GM21825 (cell line): ENCODE measurements at regions not wholly inside any gene's neighbourhood (a gene's known extent, or its start where the extent isn't known, plus 50 kb on each side); places are given as distances from the start of the nearest gene placed in this dataset.
"Not testable (repeated sequence)": the region's sequence is repeated elsewhere in the genome, so short reads cannot be mapped to it uniquely, and the experiment has no call there.

Experiments used
- ATAC-seq: cut with Tn5 transposase; IDR thresholded peaks from one replicate; pipeline ENCODE4 v1.9.1; 2021; ENCODE audit warnings: mild to moderate bottlenecking, moderate library complexity; ENCODE audit not compliant: unreplicated experiment

DNA sequence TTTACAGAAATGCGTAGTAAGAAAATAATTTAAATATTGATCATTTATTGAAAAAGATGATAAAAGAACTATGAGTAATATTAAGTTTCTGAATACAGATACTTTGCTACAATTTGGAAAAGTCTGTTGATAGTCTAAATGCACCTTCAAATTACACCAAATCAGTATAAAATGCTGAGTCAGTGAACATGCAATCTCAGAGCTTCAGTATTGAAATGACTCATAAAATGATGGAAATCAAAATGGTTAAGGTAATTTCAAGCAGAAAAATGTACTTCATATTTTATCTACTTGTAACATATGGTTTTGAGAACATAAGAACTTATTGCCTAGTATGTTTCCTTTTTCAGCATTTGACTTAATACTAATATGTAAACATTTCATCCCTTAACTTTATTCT lies 448.2 kb downstream of the PCDH10 start:
- no peak for ATAC-seq

- ATAC-seq = no peak
Measured at GRCh38 chr4:133596459-133596858, 447.4 kb downstream of the PCDH10 start.

DNA sequence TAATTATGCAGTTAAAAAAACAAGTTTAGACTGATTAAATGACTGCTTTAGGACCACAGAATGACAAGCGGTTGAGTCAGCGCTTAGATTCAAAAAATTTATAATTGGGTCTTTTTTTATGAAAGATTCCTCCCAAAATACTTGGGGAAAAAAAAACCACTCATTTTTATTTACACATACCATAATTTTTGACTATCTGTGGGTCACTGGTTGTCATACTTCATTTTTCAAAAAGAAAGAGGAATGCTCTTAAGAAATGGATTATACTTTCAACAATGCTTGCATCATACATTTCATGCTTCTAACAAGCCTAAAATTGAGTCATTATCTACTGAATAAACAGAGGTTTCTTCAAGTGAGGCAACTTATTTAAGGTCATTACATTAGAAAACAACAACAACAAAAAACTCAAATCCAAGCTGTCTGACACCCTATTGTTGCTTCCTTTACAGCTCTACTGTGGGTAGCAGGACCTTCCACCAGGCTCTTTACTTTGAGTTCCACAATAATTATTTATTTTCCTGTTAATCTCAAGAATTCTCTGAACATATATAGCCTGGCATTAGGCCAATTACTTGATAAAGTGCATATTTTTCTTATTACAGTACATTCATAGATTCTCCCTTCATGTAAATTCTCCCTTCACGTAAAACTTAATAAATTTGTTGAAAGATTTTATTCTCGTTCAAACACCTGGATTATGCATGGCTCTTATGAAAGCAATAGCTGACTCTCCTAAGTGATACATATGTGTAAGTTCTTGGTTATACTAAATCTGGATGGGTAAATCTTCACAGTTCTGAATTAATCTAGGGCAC lies 445.5 kb downstream of the PCDH10 start:
- no peak for ATAC-seq

GRCh38 chr4:133593764-133594163 lies 444.7 kb downstream of the PCDH10 start:
- ATAC-seq = no peak

DNA sequence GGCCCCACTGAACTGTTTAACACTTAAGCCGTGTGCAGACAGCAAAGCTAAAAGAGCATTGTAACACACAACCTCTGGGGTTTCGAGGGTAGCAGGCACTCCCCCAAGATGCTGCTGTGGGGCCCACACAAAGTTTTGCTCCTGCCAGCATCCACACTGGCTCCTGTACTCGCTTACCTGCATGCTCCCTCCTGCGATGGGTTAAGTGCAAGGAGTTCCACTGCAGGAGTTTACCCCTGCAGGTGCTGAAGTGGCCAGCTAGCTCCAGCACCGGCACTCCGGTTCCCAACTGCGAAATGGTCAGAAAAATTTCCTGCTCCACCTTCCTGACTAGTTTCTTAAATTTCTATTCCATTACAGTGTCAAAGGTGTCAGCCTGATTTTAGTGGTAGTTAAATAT lies 443.5 kb downstream of the PCDH10 start:
- ATAC-seq = no peak

- ATAC-seq = no peak
Measured at GRCh38 chr4:133592106-133592505, 443.0 kb downstream of the PCDH10 start.

DNA sequence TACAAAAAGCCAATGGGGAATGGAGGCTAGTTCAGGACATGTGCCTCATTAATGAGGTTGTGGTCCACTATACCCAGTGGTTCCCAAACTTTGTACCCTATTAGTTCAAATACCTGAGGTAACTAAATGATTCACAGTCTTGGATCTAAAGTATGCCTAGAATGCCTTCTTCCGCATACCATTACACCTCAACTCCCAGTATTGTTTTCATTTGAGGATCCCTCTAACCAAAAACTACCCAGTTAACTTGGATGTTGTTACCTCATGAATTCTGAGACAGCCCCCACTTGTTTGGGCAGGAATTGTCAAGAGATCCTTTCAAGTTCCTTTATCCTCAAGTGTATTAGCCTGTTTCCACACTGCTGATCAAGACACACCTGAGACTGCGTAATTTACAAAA lies 439.2 kb downstream of the PCDH10 start:
- ATAC-seq = no peak

DNA sequence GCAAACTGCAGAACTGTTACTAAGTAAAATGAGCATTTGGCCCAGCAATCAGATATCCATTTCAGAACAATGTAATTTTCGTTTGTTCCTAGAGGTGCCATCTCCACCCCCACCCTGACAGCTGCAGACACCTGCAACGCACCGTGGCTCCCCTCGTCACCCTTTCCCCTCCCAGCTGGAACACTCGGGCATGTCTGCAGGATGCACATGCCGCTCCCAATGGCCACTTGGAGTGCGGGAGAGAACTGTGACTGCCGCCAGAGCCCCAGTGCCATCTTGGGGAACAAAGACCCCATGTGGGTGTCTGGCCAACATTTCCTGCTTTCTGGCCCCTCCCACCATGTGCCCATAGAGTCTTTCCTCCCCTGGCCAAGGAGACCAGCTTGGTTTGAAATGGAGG lies 436.2 kb downstream of the PCDH10 start:
- ATAC-seq = no peak

- no peak for ATAC-seq
Measured at GRCh38 chr4:133584714-133585113, 435.6 kb downstream of the PCDH10 start.

DNA sequence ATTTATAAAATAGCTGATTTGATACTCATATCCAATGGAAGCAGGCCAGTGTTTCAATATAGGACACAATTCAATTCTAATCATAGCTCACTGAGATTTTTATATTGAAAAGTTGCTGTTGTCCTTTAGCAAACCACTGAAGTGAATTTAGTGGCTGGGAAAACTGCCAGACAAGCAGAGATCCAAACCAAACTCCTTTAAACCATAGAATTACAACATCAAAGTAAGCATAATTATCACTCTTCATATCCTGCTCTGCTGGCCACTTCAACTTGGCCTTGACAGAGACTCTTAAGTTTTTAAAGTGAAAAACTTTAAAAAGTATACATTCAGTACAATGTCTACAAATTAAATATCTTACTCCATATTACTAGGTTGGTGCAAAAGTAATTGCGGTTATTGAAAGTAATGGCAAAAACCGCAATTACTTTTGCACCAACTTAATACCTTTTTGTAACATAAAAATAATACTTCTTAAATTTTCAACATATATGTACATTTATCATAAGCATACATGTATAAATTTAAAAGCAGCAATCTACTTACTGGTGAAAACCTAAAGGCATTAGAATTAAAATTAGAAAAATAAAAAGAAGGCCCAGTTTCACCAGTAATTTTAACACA lies 433.0 kb downstream of the PCDH10 start:
- ATAC-seq = no peak

DNA sequence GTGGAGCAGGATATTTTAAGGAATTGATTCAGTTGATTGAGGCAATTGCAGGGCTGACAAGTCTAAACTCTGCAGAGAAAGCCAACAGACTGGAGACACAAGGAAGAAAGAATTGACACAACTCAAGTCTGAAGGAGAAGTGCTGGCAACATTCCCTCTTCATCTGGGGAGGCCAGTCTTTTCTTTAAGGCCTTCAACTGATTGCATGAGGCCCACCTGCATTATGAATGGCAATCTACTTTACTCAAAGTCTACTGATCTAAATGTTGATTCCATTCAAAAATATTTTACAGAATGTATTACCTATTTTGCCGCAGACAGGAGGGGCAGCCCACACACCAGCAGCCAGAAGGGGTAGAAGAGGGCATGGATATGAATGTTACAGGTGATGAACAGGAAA lies 425.2 kb downstream of the PCDH10 start:
- no peak for ATAC-seq

- ATAC-seq = no peak
Measured at GRCh38 chr4:133565379-133565778, 416.3 kb downstream of the PCDH10 start.

- no peak for ATAC-seq
Measured at GRCh38 chr4:133559987-133560386, 410.9 kb downstream of the PCDH10 start.

GRCh38 chr4:133555671-133556070 lies 406.6 kb downstream of the PCDH10 start:
- no peak for ATAC-seq

DNA sequence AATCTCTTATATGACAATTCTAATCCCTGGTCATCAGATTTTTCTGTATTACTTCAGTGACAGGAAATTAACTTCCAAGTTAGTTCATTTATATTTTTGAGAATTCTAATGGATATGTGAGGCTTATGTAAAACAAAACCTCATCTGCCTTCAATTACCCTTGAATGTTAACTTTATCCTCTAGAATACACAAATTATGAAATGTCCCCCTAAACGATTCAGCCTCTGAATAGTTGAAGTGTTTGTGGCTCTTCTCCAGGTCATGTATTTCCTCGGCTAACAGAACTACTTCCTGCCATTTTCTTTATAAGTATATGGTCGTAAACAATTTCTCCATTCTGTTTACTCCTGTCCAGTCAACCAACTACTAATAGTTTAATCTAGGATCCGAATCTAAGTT lies 401.3 kb downstream of the PCDH10 start:
- ATAC-seq = no peak

DNA sequence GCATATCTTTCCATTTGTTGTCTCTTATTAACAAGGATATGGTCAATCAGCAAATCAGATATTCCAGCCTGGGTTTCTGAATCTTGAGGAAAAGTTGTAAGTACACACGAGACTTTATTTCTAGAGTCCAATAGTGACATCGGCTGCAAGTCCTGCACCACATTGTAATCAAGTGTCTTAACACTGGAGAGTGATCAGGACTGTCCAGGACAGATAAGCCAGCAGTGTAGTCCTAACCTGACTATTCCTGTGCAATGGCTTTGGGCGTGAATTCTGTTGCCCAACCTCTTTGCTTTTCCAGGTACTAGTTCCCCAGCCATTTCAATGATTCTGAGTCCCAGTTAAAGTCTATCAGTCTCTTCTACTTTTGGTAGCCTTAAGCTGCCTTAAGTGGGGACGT lies 395.0 kb downstream of the PCDH10 start:
- ATAC-seq = no peak

DNA sequence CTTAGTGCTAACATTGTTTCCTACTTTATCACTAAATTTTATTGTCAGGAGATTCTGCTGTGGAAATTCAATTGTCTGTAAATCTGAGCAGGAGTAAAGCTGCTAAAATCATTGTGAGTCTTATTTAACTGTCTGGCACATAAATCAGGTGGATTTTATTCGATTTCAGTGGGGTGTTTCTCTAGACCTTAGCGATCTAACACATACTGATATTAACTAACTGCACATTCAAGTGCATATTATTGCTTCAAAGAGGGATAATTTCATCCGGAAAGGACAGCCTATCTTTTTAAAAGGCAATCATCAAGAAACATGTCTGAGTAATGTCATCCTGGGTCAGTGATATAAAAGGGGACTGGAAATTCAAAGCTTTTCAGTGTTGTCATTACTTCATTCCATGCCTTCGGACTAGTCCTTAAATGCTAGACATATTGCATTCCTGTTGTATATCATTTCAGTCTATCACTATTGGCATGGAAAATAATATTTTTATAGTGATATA lies 388.7 kb downstream of the PCDH10 start:
- no peak for ATAC-seq

DNA sequence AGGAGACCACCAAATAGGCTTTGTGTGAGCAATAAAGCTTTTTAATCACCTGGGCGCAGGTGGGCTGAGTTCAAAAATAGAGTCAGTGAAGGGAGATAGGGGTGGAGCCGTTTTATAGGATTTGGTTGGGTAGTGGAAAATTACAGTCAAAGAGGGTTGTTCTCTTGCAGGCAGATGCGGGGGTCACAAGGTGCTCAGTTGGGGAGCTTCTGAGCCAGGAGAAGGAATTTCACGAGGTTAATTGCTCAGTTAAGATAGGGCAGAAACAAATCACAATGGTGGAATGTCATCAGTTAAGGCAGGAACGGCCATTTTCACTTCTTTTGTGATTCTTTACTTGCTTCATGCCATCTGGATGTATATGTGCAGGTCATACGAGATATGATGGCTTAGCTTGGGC lies 385.1 kb downstream of the PCDH10 start:
- ATAC-seq = not testable (repeated sequence)

DNA sequence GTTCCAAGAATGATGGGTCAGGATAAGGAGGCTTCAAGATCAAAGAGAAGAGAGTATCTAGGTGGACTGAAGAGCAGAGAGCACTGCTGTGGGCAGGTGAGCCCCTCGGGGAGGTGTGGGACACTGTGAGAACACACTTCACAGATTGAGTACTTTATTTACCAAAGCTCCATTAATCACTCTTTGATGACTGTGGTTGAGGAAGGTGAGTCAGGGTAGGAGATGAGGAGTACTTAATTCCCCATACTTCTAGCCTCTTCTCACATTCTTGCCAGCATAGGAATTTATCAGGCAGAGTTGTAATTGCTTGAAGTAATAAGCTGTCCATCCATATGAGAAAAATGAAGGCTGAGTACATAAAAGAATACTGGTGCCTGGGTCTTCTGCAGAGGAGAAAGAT lies 375.3 kb downstream of the PCDH10 start:
- no peak for ATAC-seq

DNA sequence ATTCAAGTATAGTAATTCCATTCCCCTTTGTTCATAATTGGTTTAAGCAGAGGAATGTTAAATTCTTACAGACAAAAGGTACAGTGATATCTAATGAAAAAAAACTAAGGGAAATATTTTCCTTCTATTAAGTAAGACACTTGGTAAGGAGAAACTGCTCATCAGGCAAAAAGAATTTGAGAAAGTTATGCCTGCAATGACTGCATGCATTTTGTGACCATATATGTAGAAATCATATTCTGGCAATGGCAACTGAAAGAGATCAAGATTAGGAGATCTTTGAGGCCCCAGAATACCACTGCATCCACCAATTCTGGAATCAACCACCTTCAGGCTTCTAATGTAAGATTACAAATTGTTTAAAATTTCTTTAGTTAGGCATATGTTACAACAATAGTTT lies 364.8 kb downstream of the PCDH10 start:
- ATAC-seq = no peak

DNA sequence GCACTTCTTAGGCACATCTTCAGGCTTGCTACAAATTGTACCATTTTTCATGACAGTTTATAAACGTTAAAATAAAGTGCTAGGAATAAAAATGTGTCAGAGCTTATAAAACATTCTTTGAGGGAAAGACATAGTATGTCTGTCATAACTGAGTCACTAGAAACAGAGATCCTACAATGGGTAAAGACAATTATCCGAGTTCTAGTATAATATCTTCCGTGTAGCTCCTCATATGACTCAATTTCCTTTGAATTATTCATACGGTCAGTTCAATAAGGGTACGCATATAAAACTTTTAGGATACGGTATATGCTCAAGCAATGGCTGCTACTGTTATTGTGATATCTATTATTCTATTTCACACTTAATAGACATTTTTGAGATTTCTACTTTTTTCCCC lies 349.1 kb downstream of the PCDH10 start:
- ATAC-seq = no peak

DNA sequence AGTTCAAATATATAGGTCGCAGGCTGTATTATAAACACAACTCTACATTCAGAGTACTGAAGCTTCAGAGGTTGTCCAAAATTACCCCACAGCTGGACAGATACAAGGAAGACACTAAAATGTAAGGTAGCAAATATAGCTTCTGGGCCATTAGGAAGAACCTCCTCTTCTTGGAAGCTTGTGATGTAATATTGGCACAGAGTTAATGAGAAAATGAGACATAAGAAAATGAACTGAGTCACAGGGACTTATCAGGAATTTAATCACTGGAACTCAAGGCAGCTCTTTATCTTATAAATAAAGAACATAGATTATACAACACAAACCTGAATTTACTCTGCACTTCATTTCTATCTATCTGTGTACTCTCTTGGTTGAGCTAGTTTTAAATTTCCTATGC lies 344.7 kb downstream of the PCDH10 start:
- ATAC-seq = no peak
